H1 (cell line): ENCODE measurements at regions not wholly inside any gene's neighbourhood (a gene's known extent, or its start where the extent isn't known, plus 50 kb on each side); places are given as distances from the start of the nearest gene placed in this dataset.

ENCODE experiments used
- CTCF ChIA-PET: fragments of 300-600 bp; sonication (Branson Sonifier 250); formaldehyde crosslinking; loops from one replicate; lab custom pipeline; 2021; ENCODE audit not compliant: partially characterized antibody; lab: Charles Lee
- POLR2A ChIA-PET: fragments of 300-600 bp; sonication (Branson Sonifier 250); formaldehyde crosslinking; loops from one replicate; lab custom pipeline; 2021; ENCODE audit warnings: inconsistent platforms; ENCODE audit not compliant: partially characterized antibody; lab: Charles Lee
- DNase-seq, 2 experiments: peaks; one replicate each; pipeline versions ENCODE4 v3.0.0 to v3.0.0-alpha.2; 2010 to 2022; ENCODE audit warnings: low spot score in 2 of 2, low read depth in 1 of 2, mixed read lengths in 1 of 2
- FAIRE-seq: peaks from 2 replicates; lab custom pipeline; 2011; peaks lifted over from hg19 to GRCh38; lab: Jason Lieb, UNC
- H2AFZ ChIP-seq: 2 replicates; pipeline ENCODE4 v1.8.1; 2012; ENCODE audit warnings: low read length, inconsistent platforms
- H2AK5ac ChIP-seq: 2 replicates; pipeline ENCODE4 v1.6.1; 2013; ENCODE audit warnings: low read depth, low read length
- H2BK120ac ChIP-seq: replicated peaks from 2 replicates; pipeline ENCODE3; 2013; ENCODE audit warnings: low read depth, low read length, inconsistent platforms
- H2BK12ac ChIP-seq: 2 replicates; pipeline ENCODE4 v1.6.1; 2013; ENCODE audit warnings: low read depth, low read length
- H2BK15ac ChIP-seq: 2 replicates; pipeline ENCODE4 v1.6.1; 2013; ENCODE audit warnings: low read length
- H2BK20ac ChIP-seq: 2 replicates; pipeline ENCODE4 v1.6.1; 2013; ENCODE audit warnings: low read length
- H2BK5ac ChIP-seq: 2 replicates; pipeline ENCODE4 v1.6.1; 2013; ENCODE audit warnings: low read depth, low read length
- H3K14ac ChIP-seq: 2 replicates; pipeline ENCODE4 v1.6.1; 2013; ENCODE audit warnings: inconsistent platforms; ENCODE audit not compliant: insufficient read length
- H3K18ac ChIP-seq: 2 replicates; pipeline ENCODE4 v1.6.1; 2013; ENCODE audit warnings: low read length; ENCODE audit errors: extremely low read depth
- H3K23ac ChIP-seq: 2 replicates; pipeline ENCODE4 v1.6.1; 2013; ENCODE audit warnings: inconsistent platforms; ENCODE audit not compliant: insufficient read length
- H3K23me2 ChIP-seq: 2 replicates; pipeline ENCODE4 v1.6.1; 2013; ENCODE audit warnings: low read depth, low read length
- H3K27ac ChIP-seq: 2 replicates; pipeline ENCODE4 v1.6.1; 2011; ENCODE audit warnings: low read depth, low read length, inconsistent platforms
- H3K27me3 ChIP-seq, 4 experiments: replicated peaks in 1 of 4; 1 replicate in 1 of 4; 2 replicates in 3 of 4; pipeline versions ENCODE4 v1.6.1 to v1.8.1; 2011 to 2013; ENCODE audit warnings: low read length in 3 of 4, mild to moderate bottlenecking in 3 of 4, inconsistent platforms in 2 of 4, mixed read lengths in 2 of 4, moderate library complexity in 1 of 4; ENCODE audit not compliant: control insufficient read depth in 3 of 4, insufficient read depth in 3 of 4; ENCODE audit errors: extremely low read depth in 1 of 4
- H3K36me3 ChIP-seq, 4 experiments: 2 replicates each; pipeline versions ENCODE4 v1.6.1 to v1.8.1; 2011 to 2013; ENCODE audit warnings: mild to moderate bottlenecking in 4 of 4, low read length in 3 of 4, moderate library complexity in 2 of 4, control low read depth in 1 of 4, inconsistent platforms in 1 of 4; ENCODE audit not compliant: insufficient read depth in 4 of 4, control insufficient read depth in 2 of 4
- H3K4ac ChIP-seq: replicated peaks from 2 replicates; pipeline ENCODE3; 2013; ENCODE audit warnings: low read length, low read depth, mixed read lengths, inconsistent platforms; ENCODE audit not compliant: insufficient read length
- H3K4me1 ChIP-seq, 4 experiments: replicated peaks in 1 of 4; 1 replicate in 1 of 4; 2 replicates in 3 of 4; pipeline versions ENCODE4 v1.6.1 to v1.8.1; 2011 to 2013; ENCODE audit warnings: low read length in 3 of 4, inconsistent platforms in 2 of 4, mixed read lengths in 1 of 4; ENCODE audit not compliant: insufficient read depth in 4 of 4, control insufficient read depth in 3 of 4
- H3K4me2 ChIP-seq, 2 experiments: 2 replicates each; pipeline versions ENCODE4 v1.6.1 to v1.8.1; 2011 to 2013; ENCODE audit warnings: low read depth in 2 of 2, low read length in 2 of 2, control low read depth in 1 of 2, inconsistent platforms in 1 of 2, mild to moderate bottlenecking in 1 of 2; ENCODE audit not compliant: insufficient read depth in 1 of 2
- H3K4me3 ChIP-seq, 4 experiments: fragments of 200-600, 300-600 bp in 1 of 4; sonication (generic), shearing (Covaris generic), sonication (Bioruptor Twin) in 1 of 4; 2 replicates each; pipeline versions ENCODE4 v1.5.1 to v1.8.1; 2011 to 2016; ENCODE audit warnings: low read length in 4 of 4, low read depth in 3 of 4, control low read depth in 2 of 4, inconsistent platforms in 2 of 4, mild to moderate bottlenecking in 2 of 4, mixed read lengths in 1 of 4, moderate library complexity in 1 of 4; ENCODE audit not compliant: insufficient read depth in 2 of 4; ENCODE audit errors: extremely low read depth in 1 of 4
- H3K56ac ChIP-seq: replicated peaks from 2 replicates; pipeline ENCODE3; 2013; ENCODE audit warnings: low read depth, mild to moderate bottlenecking, mixed read lengths, low read length, inconsistent platforms; ENCODE audit not compliant: insufficient read length
- H3K79me1 ChIP-seq: 2 replicates; pipeline ENCODE4 v1.6.1; 2013; ENCODE audit warnings: low read depth, low read length, control low read depth
- H3K79me2 ChIP-seq, 2 experiments: 2 replicates each; pipeline versions ENCODE4 v1.6.1 to v1.8.1; 2012 to 2013; ENCODE audit warnings: low read length in 2 of 2, mild to moderate bottlenecking in 2 of 2, inconsistent platforms in 1 of 2; ENCODE audit not compliant: insufficient read depth in 2 of 2, control insufficient read depth in 1 of 2
- H3K9ac ChIP-seq, 4 experiments: replicated peaks in 1 of 4; 1 replicate in 1 of 4; 2 replicates in 3 of 4; pipeline versions ENCODE4 v1.6.1 to v1.8.1; 2011 to 2013; ENCODE audit warnings: low read depth in 3 of 4, low read length in 3 of 4, control low read depth in 2 of 4, mild to moderate bottlenecking in 2 of 4, moderate library complexity in 2 of 4, inconsistent platforms in 1 of 4; ENCODE audit errors: extremely low read depth in 1 of 4
- H3K9me3 ChIP-seq, 2 experiments: 2 replicates each; pipeline versions ENCODE4 v1.6.1 to v1.8.1; 2012 to 2013; ENCODE audit warnings: mild to moderate bottlenecking in 2 of 2, moderate library complexity in 2 of 2, control low read depth in 1 of 2, inconsistent platforms in 1 of 2, low read depth in 1 of 2, low read length in 1 of 2, mixed read lengths in 1 of 2; ENCODE audit not compliant: insufficient read depth in 2 of 2
- H4K20me1 ChIP-seq, 2 experiments: replicated peaks in 1 of 2; 2 replicates each; pipeline versions ENCODE3 to v1.8.1; 2011 to 2013; ENCODE audit warnings: inconsistent platforms in 2 of 2, low read length in 2 of 2, mild to moderate bottlenecking in 1 of 2; ENCODE audit not compliant: insufficient read depth in 2 of 2, control insufficient read depth in 1 of 2
- H4K5ac ChIP-seq: 2 replicates; pipeline ENCODE4 v1.6.1; 2013; ENCODE audit warnings: low read length, low read depth, mixed read lengths, inconsistent platforms; ENCODE audit not compliant: insufficient read length
- H4K8ac ChIP-seq: 2 replicates; pipeline ENCODE4 v1.8.0; 2013; ENCODE audit warnings: mild to moderate bottlenecking, moderate library complexity, low read length, inconsistent platforms; ENCODE audit not compliant: insufficient read depth; ENCODE audit errors: extremely low read depth
- H4K91ac ChIP-seq: replicated peaks from 2 replicates; pipeline ENCODE3; 2013; ENCODE audit warnings: low read length, mixed read lengths, inconsistent platforms; ENCODE audit not compliant: insufficient read length
- CTCF ChIP-seq, 3 experiments: IDR thresholded peaks; 1 replicate in 2 of 3; 2 replicates in 1 of 3; pipeline versions ENCODE4 v1.5.1 to v1.6.1; 2011; ENCODE audit warnings: low read length in 3 of 3, mild to moderate bottlenecking in 3 of 3, inconsistent platforms in 2 of 3, low read depth in 1 of 3, moderate library complexity in 1 of 3; ENCODE audit not compliant: insufficient read depth in 1 of 3; ENCODE audit errors: control extremely low read depth in 1 of 3
- RAD21 ChIP-seq, 2 experiments: IDR thresholded peaks in 1 of 2; conservative IDR thresholded peaks in 1 of 2; 2 replicates each; pipeline ENCODE4 v1.6.1; 2011; ENCODE audit warnings: low read depth in 2 of 2, low read length in 2 of 2, improper control_type of control experiment in 1 of 2, inconsistent platforms in 1 of 2, mild to moderate bottlenecking in 1 of 2, moderate library complexity in 1 of 2
- USF2 ChIP-seq: IDR thresholded peaks from 2 replicates; pipeline ENCODE4 v1.6.1; 2011; ENCODE audit warnings: low read length, improper control_type of control experiment
- WGBS, 2 experiments: shearing (Covaris generic) in 1 of 2; methylation state at CpG; one replicate each; pipeline versions ENCODE4 v1.1.6 to v1.1.7; 2013 to 2015; ENCODE audit warnings: low lambda C conversion rate in 2 of 2, mixed read lengths in 2 of 2, inconsistent platforms in 1 of 2, low coverage in 1 of 2, missing lambda C conversion rate in 1 of 2; ENCODE audit not compliant: insufficient replicate concordance in 2 of 2, insufficient coverage in 1 of 2, insufficient read length in 1 of 2; ENCODE audit errors: extremely low coverage in 1 of 2, missing lambda C conversion rate in 1 of 2; 5-methylcytosine and 5-hydroxymethylcytosine counted together

- no peak for DNase-seq
- Histone ChIP-seq H3K14ac (no peak overlapping the region), H4K8ac (no peak overlapping the region), H2BK5ac (no peak overlapping the region), H3K79me2 (no peaks in the 10 kb centered on the region), H3K18ac (no peak overlapping the region), H3K23me2 (no peaks in the 10 kb centered on the region), H2AFZ (no peak overlapping the region), H3K9me3 (no peaks in the 10 kb centered on the region), H3K36me3 (no peaks in the 10 kb centered on the region), H2BK120ac (no peak overlapping the region), H3K56ac (no peak overlapping the region), H3K79me1 (no peaks in the 10 kb centered on the region), H4K91ac (no peak overlapping the region), H3K27ac (no peak overlapping the region), H3K9ac (no peak overlapping the region), H3K4ac (no peak overlapping the region), H2BK20ac (no peak overlapping the region), H3K4me1 (no peaks in the 10 kb centered on the region), H4K20me1 (no peaks in the 10 kb centered on the region), H4K5ac (no peak overlapping the region), H3K27me3 (no peaks in the 10 kb centered on the region), H2BK12ac (no peak overlapping the region), H3K4me2 (no peak overlapping the region), H2BK15ac (no peak overlapping the region), H3K23ac (no peak overlapping the region), H3K4me3 (no peak overlapping the region), H2AK5ac (no peak overlapping the region)
- TF ChIP-seq CTCF (IDR thresholded peaks at IDR 0.05; ENCODE audit: control extremely low read depth in 1 of 3, insufficient read depth in 1 of 3, low read depth in 1 of 3, low read length in 3 of 3) (peak; percentile 33 to 65 (median 40); a peak in 3 of 4 replicates), RAD21 (IDR thresholded peaks at IDR 0.05 in 1 of 2, conservative IDR thresholded peaks at IDR 0.05 in 1 of 2; ENCODE audit: low read depth in 2 of 2, low read length in 2 of 2) (peak; percentile 40 to 57), USF2 (no peak)
- no peak for FAIRE-seq
- ChIA-PET CTCF (interaction anchor here (0.6 to 3.0 kb wide), 4 partner anchors 12 to 151 kb away, joined by 3 to 9 read pairs (median 6); no protein-coding TSS in a partner anchor), POLR2A (no interaction called here)
- 82% methylated on average over 4 of the region's 4 CpGs; no CpG with 5 or more reads in 1 of the 2 experiments for WGBS, 2 experiments
These were observed 406.9 kb downstream of the DCDC2C start for GRCh38 chr2:4110273-4110672.
